ENCODE measurements at regions not wholly inside any gene's neighbourhood (a gene's known extent, or its start where the extent isn't known, plus 50 kb on each side); places are given as distances from the start of the nearest gene placed in this dataset.

DNA sequence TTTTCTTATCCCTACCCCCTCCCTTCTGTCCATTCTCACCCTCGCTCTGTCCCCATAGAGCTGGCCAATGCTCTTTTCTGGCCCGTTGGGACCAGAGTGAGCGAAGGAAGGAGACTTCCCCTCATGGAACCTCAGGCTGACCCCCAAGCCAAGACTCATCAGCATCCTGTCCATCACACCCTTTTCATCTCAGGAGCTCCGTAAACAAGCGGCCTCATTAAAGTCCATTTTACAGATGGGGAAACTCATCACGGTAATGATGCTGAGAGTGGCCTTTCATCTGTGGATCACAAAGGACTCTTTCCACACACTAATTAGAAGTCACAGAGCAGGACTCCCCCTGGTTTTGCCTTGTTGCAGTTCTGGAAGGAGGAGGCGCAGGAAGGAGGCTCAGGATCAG, 67.4 kb upstream of the SLC34A2 start:
- no peak for TF ChIP-seq CTCF (IDR thresholded peaks at IDR 0.05)
- no peak for TF ChIP-seq POLR2A (IDR thresholded peaks at IDR 0.05)
